Lung (tissue), 12 donors: ENCODE measurements at regions not wholly inside any gene's neighbourhood (a gene's known extent, or its start where the extent isn't known, plus 50 kb on each side); places are given as distances from the start of the nearest gene placed in this dataset. TPM values are rescaled to one million over a fixed set of nuclear protein-coding genes. Genes with fewer than 3 reads are reported as not detected.
A peak's percentile ranks its signal among the peaks of the same experiment; 100 is the strongest.

ENCODE experiments used
- ATAC-seq: fragments of 200-7000 bp; cut with Tn5 transposase; one replicate; pipeline ENCODE4 v1.9.1; 2020; ENCODE audit warnings: moderate number of reproducible peaks; ENCODE audit not compliant: insufficient read depth, low FRiP score
- DNase-seq, 3 donors: peaks; one replicate each; pipeline ENCODE4 v3.0.0-alpha.2; 2013 to 2017
- H3K27ac ChIP-seq, 2 donors: one replicate each; pipeline ENCODE4 v1.5.1; 2013; ENCODE audit warnings: mild to moderate bottlenecking in 2 of 2, moderate library complexity in 2 of 2, control low read depth in 1 of 2, inconsistent platforms in 1 of 2, low read depth in 1 of 2, low read length in 1 of 2
- H3K27me3 ChIP-seq, 3 donors: one replicate each; pipeline ENCODE4 v1.5.1; 2013; ENCODE audit warnings: low read length in 2 of 3; ENCODE audit not compliant: control insufficient read depth in 3 of 3, insufficient read depth in 3 of 3
- H3K36me3 ChIP-seq, 4 donors: one replicate each; pipeline ENCODE4 v1.5.1; 2013; ENCODE audit warnings: low read length in 4 of 4, mild to moderate bottlenecking in 1 of 4, moderate library complexity in 1 of 4; ENCODE audit not compliant: control insufficient read depth in 4 of 4, insufficient read depth in 4 of 4
- H3K4me1 ChIP-seq, 5 donors: one replicate each; pipeline ENCODE4 v1.5.1; 2013; ENCODE audit warnings: low read length in 5 of 5, mild to moderate bottlenecking in 2 of 5, moderate library complexity in 1 of 5; ENCODE audit not compliant: control insufficient read depth in 5 of 5, insufficient read depth in 5 of 5
- H3K4me3 ChIP-seq: one replicate; pipeline ENCODE4 v1.5.1; 2013; ENCODE audit warnings: mild to moderate bottlenecking, control low read depth, moderate library complexity
- H3K9ac ChIP-seq, 2 donors: one replicate each; pipeline ENCODE4 v1.5.1; 2013; ENCODE audit warnings: low read length in 2 of 2, control low read depth in 1 of 2; ENCODE audit not compliant: insufficient read depth in 1 of 2
- H3K9me3 ChIP-seq, 4 donors: one replicate each; pipeline ENCODE4 v1.5.1; 2013; ENCODE audit warnings: low read length in 3 of 4, mild to moderate bottlenecking in 1 of 4, moderate library complexity in 1 of 4; ENCODE audit not compliant: control insufficient read depth in 4 of 4, insufficient read depth in 3 of 4
- CTCF ChIP-seq: IDR thresholded peaks from 2 replicates; pipeline ENCODE4 v1.5.1; 2012; ENCODE audit warnings: mild to moderate bottlenecking; ENCODE audit errors: control extremely low read depth, extremely low read depth
- WGBS, 2 donors: extraction: QIAGEN DNeasy Blood & Tissue Kit; methylation state at CpG; one replicate each; pipeline ENCODE4 v1.1.7; 2013; 5-methylcytosine and 5-hydroxymethylcytosine counted together
- small RNA-seq: library from RNA; depleted of rRNA; stranded (forward); fragments of <200 nt; gene quantifications from one replicate; pipeline ENCODE3, GENCODE V24; 2014; ENCODE audit warnings: low replicate concordance
- donor health status: control.
- donor health status: control.
- donor health status: Bipolar disorder and iron deficiency.
- donor health status: healthy.
- donor health status: DM: yes; HTN: yes; CAD: no.

- H3K27me3 ChIP-seq, result no peaks in the 10 kb centered on the region
- H3K4me1 ChIP-seq, result no peaks in the 10 kb centered on the region
- DNase-seq (peak in 1 of 3 donors; percentile 2), ATAC-seq (no peak)
- H3K27ac ChIP-seq, result no peak overlapping the region
- H3K9me3 ChIP-seq, result peaks cover 0 to under 1% (median 0%) of the 10 kb centered on the region in 4 donors
- no peaks in the 10 kb centered on the region for H3K36me3 ChIP-seq
- no peak for TF ChIP-seq CTCF
- H3K9ac ChIP-seq, result no peak overlapping the region
- whole genome bisulfite sequencing, 2 donors, result 67 to 71% methylated on average over 9 of the region's 9 CpGs
- H3K4me3 ChIP-seq, result no peak overlapping the region
These were observed 53.8 kb upstream of the FTMT start for GRCh38 chr5:121797681-121798518.

Small RNAs in the stretch of these regions (small RNA-seq; reads per million reads assigned to genes)
- not detected for gene AC010350.1
